HG02840 (cell line): ENCODE measurements at regions not wholly inside any gene's neighbourhood (a gene's known extent, or its start where the extent isn't known, plus 50 kb on each side); places are given as distances from the start of the nearest gene placed in this dataset.

Experiments
- ATAC-seq: cut with Tn5 transposase; IDR thresholded peaks from one replicate; pipeline ENCODE4 v1.9.1; 2021; ENCODE audit warnings: mild to moderate bottlenecking, moderate library complexity, moderate number of reproducible peaks; ENCODE audit not compliant: unreplicated experiment, low FRiP score

GRCh38 chr16:18060351-18060750 lies 276.2 kb downstream of the NPIPA8 start:
- ATAC-seq, result no peak

DNA sequence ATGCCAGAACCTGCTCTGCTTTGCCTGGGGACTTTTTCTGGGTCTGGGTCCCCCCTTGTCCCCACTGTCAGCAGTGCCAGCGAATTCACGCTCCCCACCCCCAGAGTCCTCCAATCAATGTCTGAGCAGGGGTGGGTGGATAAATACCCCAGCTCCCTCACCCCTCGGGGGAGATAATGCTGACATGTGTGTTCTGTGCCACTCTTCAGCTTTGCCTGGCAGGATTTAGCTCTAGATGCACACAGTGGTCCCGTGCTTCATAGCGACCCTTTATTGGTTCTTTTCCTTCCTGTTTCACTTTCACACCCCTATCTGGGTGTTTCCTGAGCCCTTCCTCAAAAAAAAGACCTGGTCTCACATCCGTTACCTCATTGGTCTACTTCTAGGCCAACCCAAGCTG lies 277.0 kb downstream of the NPIPA8 start:
- ATAC-seq, result no peak

DNA sequence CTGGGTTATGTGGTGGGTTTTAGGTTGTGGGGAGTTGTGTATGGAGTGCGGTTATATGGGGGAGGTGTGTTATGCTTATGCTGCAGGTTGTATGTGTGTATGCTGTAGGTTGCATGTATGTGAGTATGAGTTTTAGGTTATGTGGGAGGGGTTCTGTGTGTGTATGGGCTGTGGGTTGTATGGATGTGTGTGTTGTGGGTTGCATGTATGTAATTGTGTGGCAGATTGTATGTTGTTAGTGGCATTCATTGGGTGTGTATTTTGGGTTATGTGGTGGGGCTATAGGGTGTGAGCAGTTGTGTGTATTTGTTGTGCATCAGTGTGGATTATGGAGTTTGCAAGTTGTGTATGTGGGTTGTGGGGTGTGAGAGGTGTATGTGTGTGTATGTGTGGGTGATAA lies 277.4 kb downstream of the NPIPA8 start:
- no peak for ATAC-seq

DNA sequence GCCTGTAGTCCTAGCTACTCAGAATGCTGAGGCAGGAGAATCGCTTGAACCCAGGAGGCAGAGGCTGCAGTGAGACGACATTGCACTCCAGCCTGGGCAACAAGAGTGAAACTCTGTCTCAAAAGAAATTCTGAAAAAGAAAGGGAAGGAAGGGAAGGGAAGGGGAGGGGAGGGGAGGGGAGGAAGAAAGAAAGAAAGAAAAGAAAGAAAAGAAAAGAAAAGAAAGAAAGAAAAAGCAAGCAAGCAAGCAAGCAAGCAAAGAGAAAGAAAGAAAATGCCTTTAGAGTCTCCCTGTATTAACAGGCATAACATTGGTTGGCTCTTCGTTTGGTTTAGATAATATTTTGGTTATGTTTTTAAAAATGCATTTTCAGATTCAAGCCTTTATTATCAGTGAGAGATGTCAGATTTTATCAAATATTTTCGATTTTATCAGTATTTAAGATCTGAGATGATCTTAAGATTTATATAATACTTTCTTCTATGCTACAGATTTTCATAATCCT lies 281.1 kb downstream of the NPIPA8 start:
- no peak for ATAC-seq

GRCh38 chr16:18050777-18051176 lies 285.8 kb downstream of the NPIPA8 start:
- no peak for ATAC-seq

DNA sequence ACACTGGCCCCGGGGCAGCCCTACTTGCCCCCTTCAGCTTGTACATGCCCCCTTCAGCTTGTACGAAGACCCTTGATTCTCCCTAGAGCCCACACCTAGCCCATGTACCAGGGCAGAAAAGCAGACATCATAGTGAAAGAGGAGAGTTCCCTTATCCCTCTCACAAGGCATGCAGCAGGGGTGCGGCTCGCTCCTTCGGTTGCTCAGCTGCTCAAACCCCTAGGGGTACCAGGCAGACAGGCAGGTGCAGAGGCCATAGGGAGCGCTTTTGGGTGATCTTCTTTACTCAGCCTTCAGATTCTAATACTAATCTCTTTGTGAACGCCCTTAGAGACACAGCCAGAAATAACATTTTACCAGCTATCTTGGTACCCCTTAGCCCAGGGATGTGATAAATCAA lies 286.3 kb downstream of the NPIPA8 start:
- ATAC-seq, result no peak

- ATAC-seq, result no peak
These were observed 286.9 kb downstream of the NPIPA8 start for GRCh38 chr16:18049547-18050133.

GRCh38 chr16:18048853-18049546 lies 287.5 kb downstream of the NPIPA8 start:
- ATAC-seq, result no peak

DNA sequence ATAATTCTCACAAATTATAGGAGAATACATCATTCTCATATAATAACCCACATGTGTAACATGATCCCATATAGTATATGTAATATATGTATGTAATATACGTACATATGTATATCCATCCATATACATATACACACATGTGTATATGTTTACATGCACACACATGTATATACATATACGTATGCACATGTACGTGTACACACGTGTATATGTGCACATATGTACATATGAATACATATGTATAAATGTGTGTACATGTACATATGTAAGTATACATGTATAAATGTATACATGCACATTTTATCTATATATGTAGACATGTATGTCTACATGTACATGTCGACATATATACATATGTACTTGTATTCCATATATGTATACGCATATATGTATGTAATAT lies 288.8 kb downstream of the NPIPA8 start:
- no peak for ATAC-seq

DNA sequence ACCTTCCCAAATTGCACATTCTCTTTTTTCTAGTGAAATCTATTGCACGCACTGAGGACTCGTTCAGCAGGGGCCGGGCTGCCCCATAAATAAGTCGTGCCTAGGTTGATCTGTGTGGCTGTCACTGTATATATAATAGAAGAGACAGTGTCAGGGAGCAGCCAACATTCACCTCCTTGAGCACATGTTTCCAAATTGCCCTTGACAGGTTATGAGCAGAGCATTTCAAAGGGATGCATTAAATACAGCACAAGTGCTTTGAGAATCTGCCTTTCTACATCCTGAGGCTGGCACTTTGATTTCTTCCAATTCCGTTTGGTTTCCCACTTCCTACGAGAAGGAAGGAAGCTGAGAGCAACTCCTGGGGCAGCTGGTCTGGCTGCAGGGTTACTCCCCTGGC lies 291.2 kb downstream of the NPIPA8 start:
- ATAC-seq, result no peak

- no peak for ATAC-seq
These were observed 294.4 kb downstream of the NPIPA8 start for GRCh38 chr16:18041864-18042834.

DNA sequence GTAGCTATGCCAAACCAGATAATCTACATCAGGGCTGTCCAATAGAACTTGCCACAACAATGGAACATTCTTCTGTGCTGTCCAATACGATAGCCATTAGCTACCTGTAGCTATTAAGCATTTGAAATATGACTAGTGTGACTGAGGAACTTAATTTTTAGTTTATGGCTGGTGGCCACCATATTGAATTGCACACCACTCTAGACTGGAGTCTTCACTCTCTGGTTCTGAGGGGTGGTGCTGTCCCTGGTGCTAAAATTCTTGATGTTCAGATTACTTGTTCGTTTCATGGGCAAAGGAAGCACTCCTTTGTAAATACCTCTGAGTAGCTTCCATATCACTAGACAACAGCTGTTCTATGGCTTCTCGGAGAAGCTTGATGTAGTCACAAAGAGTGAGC lies 296.6 kb downstream of the NPIPA8 start:
- ATAC-seq, result no peak

DNA sequence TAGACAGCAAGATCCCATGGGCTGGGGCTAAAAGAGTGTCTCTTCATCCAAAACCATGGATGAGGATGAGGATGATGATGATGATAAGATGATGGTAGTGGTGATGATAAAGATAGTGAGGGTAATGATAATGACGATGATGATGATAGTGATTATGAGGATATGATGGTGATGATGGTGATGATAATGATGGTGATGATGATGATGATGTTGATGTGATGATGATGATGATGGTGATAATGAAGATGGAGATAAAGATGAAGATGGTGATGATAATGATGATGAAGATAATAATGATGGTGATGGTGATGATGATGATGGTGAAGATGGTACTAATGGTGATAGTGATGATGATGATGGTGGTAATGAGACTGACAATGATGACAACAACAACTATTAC lies 299.5 kb downstream of the NPIPA8 start:
- ATAC-seq, result no peak

- ATAC-seq, result no peak
These were observed 311.9 kb downstream of the NPIPA8 start for GRCh38 chr16:18024611-18025010.

GRCh38 chr16:18018376-18018775 lies 318.2 kb downstream of the NPIPA8 start:
- ATAC-seq, result no peak

- no peak for ATAC-seq
These were observed 322.7 kb downstream of the NPIPA8 start for GRCh38 chr16:18013863-18014262.

DNA sequence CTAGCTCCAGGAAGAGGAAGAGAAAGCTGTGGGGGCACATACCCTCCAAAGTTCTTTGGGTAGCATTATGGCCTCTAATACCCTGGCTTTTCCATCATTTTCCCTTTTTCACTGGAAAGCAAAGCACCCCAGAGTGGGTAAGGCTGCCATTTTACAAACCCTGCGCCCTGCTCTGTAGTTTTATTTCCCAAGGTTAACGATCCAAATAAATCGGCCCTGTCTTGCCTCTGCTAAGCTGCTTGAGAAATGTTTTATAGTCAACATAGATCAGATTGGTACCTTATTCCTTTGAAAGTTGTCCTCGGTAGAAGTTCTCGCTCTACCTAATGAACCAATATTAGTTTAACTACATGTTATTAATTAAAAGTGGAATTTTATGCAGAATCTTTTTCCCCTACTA lies 328.2 kb downstream of the NPIPA8 start:
- no peak for ATAC-seq

DNA sequence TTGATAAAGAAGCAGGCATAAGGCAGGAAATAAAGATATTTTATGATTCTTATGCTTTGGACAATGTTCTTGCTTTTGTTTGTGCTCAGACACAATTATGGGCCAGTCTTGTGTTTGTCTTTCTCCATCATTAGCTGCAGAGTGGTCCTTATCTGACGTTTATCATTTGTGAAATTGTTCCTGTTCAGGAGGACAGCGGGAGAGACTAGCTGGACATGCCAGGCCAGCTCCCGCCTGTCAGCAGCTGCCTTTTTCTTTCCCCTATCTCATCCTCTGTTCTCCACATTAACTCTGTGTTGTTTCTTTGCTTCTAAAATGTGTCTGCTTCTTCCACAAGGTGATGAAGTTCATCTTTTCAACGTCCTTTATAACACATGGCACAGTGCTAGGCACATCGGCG lies 333.5 kb downstream of the NPIPA8 start:
- no peak for ATAC-seq

DNA sequence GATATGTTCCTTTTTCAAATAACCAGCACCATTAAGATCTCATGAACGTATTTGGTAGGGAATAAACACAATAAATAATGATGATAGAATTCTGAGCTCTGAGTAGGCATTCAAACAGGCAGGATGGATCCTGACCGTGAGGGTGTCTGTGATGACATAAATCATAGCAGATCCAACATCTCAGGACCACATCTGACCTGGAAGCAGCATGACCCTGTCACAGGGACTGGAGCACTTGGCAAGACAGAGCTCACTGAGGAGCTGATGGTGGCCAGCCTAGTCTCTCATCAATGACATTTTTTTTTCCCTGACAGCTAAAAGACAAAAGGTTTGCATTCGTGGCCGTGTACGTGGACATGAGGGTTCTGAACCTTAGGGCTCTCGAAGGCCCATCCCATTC lies 337.5 kb downstream of the NPIPA8 start:
- no peak for ATAC-seq

GRCh38 chr16:17998550-17998949 lies 338.0 kb downstream of the NPIPA8 start:
- no peak for ATAC-seq

DNA sequence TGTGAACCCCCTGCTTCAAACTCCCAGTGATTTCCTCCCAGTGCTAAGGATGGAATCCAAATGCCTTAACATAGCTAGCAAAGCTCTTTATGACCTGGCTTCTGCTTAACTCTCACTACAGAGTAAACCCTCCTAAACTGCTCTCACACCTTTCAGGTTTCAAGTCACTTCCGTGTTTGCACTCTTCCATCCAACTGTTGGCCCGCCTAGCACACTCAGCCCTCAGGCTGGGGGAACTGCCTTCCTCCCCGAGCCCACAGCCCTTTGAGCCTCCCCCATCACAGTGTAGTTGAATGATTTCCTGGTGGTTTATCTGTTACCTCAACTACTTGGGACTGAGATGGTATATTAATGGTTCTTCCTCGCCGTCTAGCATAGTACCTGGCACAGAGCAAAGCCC lies 342.5 kb downstream of the NPIPA8 start:
- ATAC-seq, result no peak
